HK-2 (cell line): ENCODE measurements at regions not wholly inside any gene's neighbourhood (a gene's known extent, or its start where the extent isn't known, plus 50 kb on each side); places are given as distances from the start of the nearest gene placed in this dataset.
"Not testable (repeated sequence)": the region's sequence is repeated elsewhere in the genome, so short reads cannot be mapped to it uniquely, and the experiment has no call there.

ENCODE experiments used
- DNase-seq: peaks from one replicate; pipeline ENCODE4 v3.0.0-alpha.2; 2018; ENCODE audit not compliant: unreplicated experiment

- DNase-seq: no peak
These were observed 1319.5 kb downstream of the BRINP3 start for GRCh38 chr1:189158155-189158554.

GRCh38 chr1:189175889-189176288 lies 1301.8 kb downstream of the BRINP3 start:
- DNase-seq: no peak

- no peak for DNase-seq
These were observed 1297.6 kb downstream of the BRINP3 start for GRCh38 chr1:189180057-189180456.

GRCh38 chr1:189185097-189185496 lies 1292.6 kb downstream of the BRINP3 start:
- DNase-seq: no peak

GRCh38 chr1:189192741-189193520 lies 1284.7 kb downstream of the BRINP3 start:
- DNase-seq: no peak

- no peak for DNase-seq
These were observed 1271.8 kb downstream of the BRINP3 start for GRCh38 chr1:189205863-189206262.

GRCh38 chr1:189206617-189207016 lies 1271.0 kb downstream of the BRINP3 start:
- DNase-seq: no peak

- DNase-seq: no peak
These were observed 1265.9 kb downstream of the BRINP3 start for GRCh38 chr1:189211742-189212141.

- DNase-seq: no peak
These were observed 1265.1 kb downstream of the BRINP3 start for GRCh38 chr1:189212606-189213005.

- DNase-seq: no peak
These were observed 1260.8 kb downstream of the BRINP3 start for GRCh38 chr1:189216886-189217285.

- DNase-seq: no peak
These were observed 1260.0 kb downstream of the BRINP3 start for GRCh38 chr1:189217646-189218045.

GRCh38 chr1:189220750-189221149 lies 1256.9 kb downstream of the BRINP3 start:
- DNase-seq: no peak

- DNase-seq: not testable (repeated sequence)
These were observed 1251.9 kb downstream of the BRINP3 start for GRCh38 chr1:189225794-189226145.

- DNase-seq: no peak
These were observed 1250.9 kb downstream of the BRINP3 start for GRCh38 chr1:189226779-189227178.

GRCh38 chr1:189237008-189237407 lies 1240.7 kb downstream of the BRINP3 start:
- no peak for DNase-seq

- DNase-seq: no peak
These were observed 1223.9 kb downstream of the BRINP3 start for GRCh38 chr1:189253601-189254350.

GRCh38 chr1:189261128-189261527 lies 1216.5 kb downstream of the BRINP3 start:
- DNase-seq: not testable (repeated sequence)

- DNase-seq: no peak
These were observed 1208.7 kb downstream of the BRINP3 start for GRCh38 chr1:189269011-189269410.

GRCh38 chr1:189274267-189274666 lies 1203.4 kb downstream of the BRINP3 start:
- no peak for DNase-seq

- no peak for DNase-seq
These were observed 1201.9 kb downstream of the BRINP3 start for GRCh38 chr1:189275796-189276195.

- DNase-seq: no peak
These were observed 1188.3 kb downstream of the BRINP3 start for GRCh38 chr1:189289346-189289745.

GRCh38 chr1:189301235-189301634 lies 1176.4 kb downstream of the BRINP3 start:
- DNase-seq: no peak

GRCh38 chr1:189305279-189305678 lies 1172.4 kb downstream of the BRINP3 start:
- no peak for DNase-seq
